Endothelial cell of umbilical vein (primary cell): ENCODE measurements at regions not wholly inside any gene's neighbourhood (a gene's known extent, or its start where the extent isn't known, plus 50 kb on each side); places are given as distances from the start of the nearest gene placed in this dataset.

ENCODE experiments used
- EZH2 ChIP-seq: IDR thresholded peaks from 2 replicates; pipeline ENCODE4 v1.6.1; 2012; ENCODE audit warnings: borderline replicate concordance, low read depth, mild to moderate bottlenecking, moderate library complexity, low read length, inconsistent platforms; ENCODE audit not compliant: severe bottlenecking
- FOS ChIP-seq: IDR thresholded peaks from 2 replicates; pipeline ENCODE4 v1.6.1; 2011; ENCODE audit warnings: mild to moderate bottlenecking, low read length, moderate library complexity, borderline replicate concordance; ENCODE audit not compliant: insufficient read depth
- GATA2 ChIP-seq: IDR thresholded peaks from 2 replicates; pipeline ENCODE4 v1.7.0; 2011; ENCODE audit warnings: low read depth, mild to moderate bottlenecking, moderate library complexity, mixed read lengths, low read length; ENCODE audit not compliant: insufficient read length, insufficient read depth
- JUN ChIP-seq: IDR thresholded peaks from 2 replicates; pipeline ENCODE4 v1.6.1; 2011; ENCODE audit warnings: borderline replicate concordance, low read depth; ENCODE audit not compliant: insufficient read length, insufficient read depth
- MYC ChIP-seq: IDR thresholded peaks from one replicate; pipeline ENCODE4 v1.6.1; 2011; ENCODE audit warnings: mild to moderate bottlenecking, low read depth, low read length
- POLR2A ChIP-seq: IDR thresholded peaks from 2 replicates; pipeline ENCODE4 v1.6.1; 2012; ENCODE audit warnings: low read depth, mild to moderate bottlenecking, control low read depth, low read length
- POLR2AphosphoS5 ChIP-seq: IDR thresholded peaks from 2 replicates; pipeline ENCODE4 v1.6.1; 2012; ENCODE audit warnings: low read depth, mild to moderate bottlenecking, control low read depth, low read length, moderate library complexity; ENCODE audit not compliant: insufficient read depth
- TF ChIP-seq, protein P1 (sequence below), 2 donors: IDR thresholded peaks; 1 replicate in 1 of 2; 2 replicates in 1 of 2; pipeline ENCODE4 v1.5.1; 2011; ENCODE audit warnings: low read length in 2 of 2, mild to moderate bottlenecking in 2 of 2, moderate library complexity in 2 of 2, control low read depth in 1 of 2, inconsistent platforms in 1 of 2, low read depth in 1 of 2; ENCODE audit not compliant: insufficient read depth in 1 of 2; ENCODE audit errors: extremely low read depth in 1 of 2
- TF ChIP-seq, protein P2 (sequence below): IDR thresholded peaks from 2 replicates; pipeline ENCODE4 v1.6.1; 2011; ENCODE audit not compliant: insufficient read depth, insufficient read length

DNA sequence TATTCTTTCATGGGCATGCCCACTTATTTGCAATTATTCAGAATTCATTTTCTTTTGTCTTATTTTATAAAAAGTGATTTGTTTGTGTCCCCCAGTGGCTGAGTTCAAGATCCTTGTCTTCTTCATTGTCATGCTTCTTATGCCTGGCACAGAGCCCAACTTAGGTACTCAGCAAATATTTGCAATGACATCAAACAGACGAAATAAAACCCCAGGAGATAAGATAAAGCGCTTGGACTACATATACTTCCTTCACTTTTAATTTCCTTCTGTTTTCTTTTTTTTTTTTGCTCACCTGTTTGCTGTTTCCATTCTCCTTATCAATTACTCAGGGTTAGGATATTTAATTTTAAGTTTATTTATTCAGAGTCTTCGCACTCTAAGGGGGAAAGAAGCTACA is 225.0 kb downstream of the SDHAF3 start:
- TF ChIP-seq, protein P1, sequence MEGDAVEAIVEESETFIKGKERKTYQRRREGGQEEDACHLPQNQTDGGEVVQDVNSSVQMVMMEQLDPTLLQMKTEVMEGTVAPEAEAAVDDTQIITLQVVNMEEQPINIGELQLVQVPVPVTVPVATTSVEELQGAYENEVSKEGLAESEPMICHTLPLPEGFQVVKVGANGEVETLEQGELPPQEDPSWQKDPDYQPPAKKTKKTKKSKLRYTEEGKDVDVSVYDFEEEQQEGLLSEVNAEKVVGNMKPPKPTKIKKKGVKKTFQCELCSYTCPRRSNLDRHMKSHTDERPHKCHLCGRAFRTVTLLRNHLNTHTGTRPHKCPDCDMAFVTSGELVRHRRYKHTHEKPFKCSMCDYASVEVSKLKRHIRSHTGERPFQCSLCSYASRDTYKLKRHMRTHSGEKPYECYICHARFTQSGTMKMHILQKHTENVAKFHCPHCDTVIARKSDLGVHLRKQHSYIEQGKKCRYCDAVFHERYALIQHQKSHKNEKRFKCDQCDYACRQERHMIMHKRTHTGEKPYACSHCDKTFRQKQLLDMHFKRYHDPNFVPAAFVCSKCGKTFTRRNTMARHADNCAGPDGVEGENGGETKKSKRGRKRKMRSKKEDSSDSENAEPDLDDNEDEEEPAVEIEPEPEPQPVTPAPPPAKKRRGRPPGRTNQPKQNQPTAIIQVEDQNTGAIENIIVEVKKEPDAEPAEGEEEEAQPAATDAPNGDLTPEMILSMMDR (IDR thresholded peaks at IDR 0.05; ENCODE audit: extremely low read depth in 1 of 2, insufficient read depth in 1 of 2, low read depth in 1 of 2, low read length in 2 of 2) = no peak
- TF ChIP-seq POLR2A (no peak), POLR2AphosphoS5 (no peak), MYC (no peak), EZH2 (no peak), GATA2 (no peak), FOS (no peak), JUN (no peak)
- TF ChIP-seq, protein P2, sequence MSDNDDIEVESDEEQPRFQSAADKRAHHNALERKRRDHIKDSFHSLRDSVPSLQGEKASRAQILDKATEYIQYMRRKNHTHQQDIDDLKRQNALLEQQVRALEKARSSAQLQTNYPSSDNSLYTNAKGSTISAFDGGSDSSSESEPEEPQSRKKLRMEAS = no peak
